Effector memory CD4-positive, alpha-beta T cell (primary cell): ENCODE measurements at regions not wholly inside any gene's neighbourhood (a gene's known extent, or its start where the extent isn't known, plus 50 kb on each side); places are given as distances from the start of the nearest gene placed in this dataset.
"Not testable (repeated sequence)": the region's sequence is repeated elsewhere in the genome, so short reads cannot be mapped to it uniquely, and the experiment has no call there.

Source experiments
- DNase-seq, 3 donors: peaks; one replicate each; pipeline ENCODE4 v3.0.0-alpha.2; 2020
- H3K27ac ChIP-seq: 2 replicates; pipeline ENCODE4 v1.7.0; 2013; ENCODE audit warnings: mild to moderate bottlenecking, low read length, moderate library complexity; ENCODE audit not compliant: insufficient read depth, poor library complexity, severe bottlenecking
- H3K27me3 ChIP-seq: replicated peaks from 2 replicates; pipeline ENCODE4 v1.7.0; 2013; ENCODE audit warnings: mild to moderate bottlenecking, low read length; ENCODE audit not compliant: insufficient read depth, control insufficient read depth, poor library complexity, severe bottlenecking
- H3K36me3 ChIP-seq: 2 replicates; pipeline ENCODE4 v1.7.0; 2013; ENCODE audit warnings: mild to moderate bottlenecking, low read length, moderate library complexity; ENCODE audit not compliant: control insufficient read depth, insufficient read depth
- H3K4me1 ChIP-seq: 2 replicates; pipeline ENCODE4 v1.7.0; 2013; ENCODE audit warnings: low read length, mild to moderate bottlenecking; ENCODE audit not compliant: control insufficient read depth, insufficient read depth, poor library complexity, severe bottlenecking
- H3K4me3 ChIP-seq: 2 replicates; pipeline ENCODE4 v1.7.0; 2013; ENCODE audit warnings: low read length, low read depth, mild to moderate bottlenecking; ENCODE audit not compliant: insufficient read depth, poor library complexity, severe bottlenecking
- H3K9me3 ChIP-seq: 2 replicates; pipeline ENCODE4 v1.7.0; 2013; ENCODE audit warnings: mild to moderate bottlenecking, low read length, moderate library complexity; ENCODE audit not compliant: control insufficient read depth

DNA sequence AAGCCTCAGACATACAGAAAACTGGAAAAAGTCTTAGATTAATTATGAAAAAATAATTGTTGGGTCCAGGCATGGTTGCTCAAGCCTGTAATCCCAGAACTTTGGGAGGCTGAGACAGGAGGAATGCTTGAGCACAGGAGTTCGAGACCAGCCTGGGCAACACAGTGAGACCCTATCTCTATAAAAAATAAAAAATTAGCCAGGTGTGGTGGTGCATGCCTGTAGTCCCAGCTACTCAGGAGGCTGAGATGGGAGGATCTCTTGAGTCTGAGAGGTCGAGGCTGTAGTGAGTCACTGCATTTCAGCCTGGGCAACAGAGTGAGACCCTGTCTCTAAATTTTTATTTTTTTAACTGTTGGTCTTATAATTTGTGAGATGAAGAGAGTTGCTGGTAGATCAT is 90.6 kb upstream of the HMGA2 start:
- H3K4me1 ChIP-seq, DNase-seq, H3K4me3 ChIP-seq, H3K27me3 ChIP-seq, H3K36me3 ChIP-seq, H3K27ac ChIP-seq, H3K9me3 ChIP-seq: not testable (repeated sequence)

DNA sequence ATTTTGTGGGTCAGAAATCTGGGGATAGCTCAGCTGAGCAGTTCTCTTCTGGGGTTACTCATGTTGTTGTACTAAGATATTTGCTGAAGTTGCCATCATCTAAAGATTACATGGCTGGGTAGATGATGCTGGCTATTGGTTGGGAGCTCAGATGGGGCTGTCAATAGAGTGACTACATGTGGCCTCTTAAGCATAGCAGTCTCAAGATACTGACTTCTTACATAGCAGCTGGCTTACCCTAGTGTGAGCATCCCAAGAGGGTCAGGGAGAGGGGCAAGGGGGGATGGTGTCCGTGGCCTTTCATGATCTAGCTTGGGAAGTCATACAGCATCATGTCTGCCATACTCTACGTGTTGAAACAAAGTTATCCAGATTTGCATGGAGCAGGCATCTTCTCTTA is 90.1 kb upstream of the HMGA2 start:
- Histone ChIP-seq H3K4me1 (no peaks in the 10 kb centered on the region), H3K4me3 (no peak overlapping the region), H3K27ac (no peak overlapping the region), H3K36me3 (no peaks in the 10 kb centered on the region), H3K27me3 (no peaks in the 10 kb centered on the region), H3K9me3 (no peaks in the 10 kb centered on the region)
- DNase-seq: no peak

DNA sequence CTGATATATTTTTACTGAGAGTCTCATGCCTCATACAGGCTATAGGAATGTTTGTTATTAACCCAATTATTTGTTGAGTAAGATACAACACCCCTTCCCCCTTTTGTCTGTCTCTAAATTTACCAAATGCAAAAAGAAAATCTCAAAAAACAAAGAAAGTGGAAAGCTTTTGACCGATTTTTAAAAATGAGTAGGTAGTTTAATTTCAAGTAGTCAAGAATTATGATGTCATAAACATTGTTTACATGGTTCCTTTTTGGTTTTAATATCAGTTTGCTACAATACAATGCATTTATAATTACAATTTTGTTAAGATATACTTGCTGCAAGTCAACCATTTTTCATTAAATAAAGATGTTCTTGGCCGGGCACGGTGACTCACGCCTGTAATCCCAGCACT is 84.7 kb upstream of the HMGA2 start:
- Histone ChIP-seq H3K27me3 (no peaks in the 10 kb centered on the region), H3K9me3 (no peaks in the 10 kb centered on the region), H3K36me3 (no peaks in the 10 kb centered on the region), H3K27ac (no peak overlapping the region), H3K4me1 (peaks cover 12% of the 10 kb centered on the region), H3K4me3 (no peak overlapping the region)
- no peak for DNase-seq

DNA sequence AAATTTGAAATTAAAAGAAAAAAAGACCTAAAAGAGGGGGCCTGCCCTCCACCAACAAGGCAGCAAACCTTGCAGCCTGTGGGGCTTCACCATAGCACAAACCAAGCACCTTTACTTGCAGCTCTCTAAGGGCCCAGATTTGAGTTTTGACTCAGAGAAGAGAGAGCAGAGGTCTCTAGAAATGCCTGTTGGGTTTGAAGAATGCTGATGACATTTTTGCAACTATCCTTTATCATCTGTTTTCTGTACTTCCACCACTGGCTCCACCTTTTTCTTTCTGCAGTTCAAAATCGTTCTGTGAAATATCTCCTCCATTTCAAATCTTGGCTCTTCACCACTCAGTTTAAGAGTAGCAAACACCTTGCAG is 83.8 kb upstream of the HMGA2 start:
- no peak overlapping the region for H3K27ac ChIP-seq
- H3K4me1 ChIP-seq: peaks cover 12% of the 10 kb centered on the region
- no peaks in the 10 kb centered on the region for H3K27me3 ChIP-seq
- no peak overlapping the region for H3K4me3 ChIP-seq
- H3K9me3 ChIP-seq: no peaks in the 10 kb centered on the region
- no peaks in the 10 kb centered on the region for H3K36me3 ChIP-seq
- no peak for DNase-seq

DNA sequence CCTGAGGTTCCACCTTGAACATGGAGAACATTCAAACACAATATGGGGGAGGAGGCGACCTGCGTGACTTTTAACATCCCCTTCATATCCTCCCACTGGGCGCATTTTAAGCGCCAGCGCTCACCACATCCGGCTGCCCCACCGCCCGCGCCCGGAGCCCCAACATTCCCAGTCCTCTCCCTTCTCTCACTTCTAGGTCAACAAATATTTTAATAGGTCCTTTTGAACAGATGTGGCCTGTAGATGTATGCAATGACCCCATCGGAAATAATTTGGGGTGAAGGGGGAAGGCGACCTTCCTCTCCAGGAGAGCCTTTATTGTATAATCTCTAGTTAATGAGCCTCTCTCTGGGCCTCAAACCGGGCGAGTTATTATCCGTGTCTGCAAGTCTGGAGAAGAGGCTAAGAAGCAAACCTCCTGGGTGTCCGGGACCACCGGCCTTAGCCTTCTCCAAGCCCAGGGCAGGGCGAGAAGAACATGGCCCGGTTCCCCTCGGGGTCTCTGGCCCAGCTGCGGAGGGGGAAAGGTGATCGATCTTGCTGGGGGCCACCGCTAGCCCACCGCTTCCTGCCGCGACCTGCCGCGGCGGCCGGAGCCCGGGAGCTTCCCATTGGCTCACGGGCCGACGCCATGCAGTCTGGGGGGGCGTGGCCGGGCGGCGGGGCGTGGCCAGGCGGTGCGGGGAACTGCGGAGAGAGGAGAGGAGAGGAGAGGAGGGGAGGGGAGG is 83.2 kb upstream of the HMGA2 start:
- peak overlapping the region; percentile 35 for H3K4me3 ChIP-seq
- no peaks in the 10 kb centered on the region for H3K27me3 ChIP-seq
- no peak for DNase-seq
- H3K4me1 ChIP-seq: peaks cover 12% of the 10 kb centered on the region
- no peaks in the 10 kb centered on the region for H3K9me3 ChIP-seq
- H3K27ac ChIP-seq: no peak overlapping the region
- H3K36me3 ChIP-seq: no peaks in the 10 kb centered on the region

DNA sequence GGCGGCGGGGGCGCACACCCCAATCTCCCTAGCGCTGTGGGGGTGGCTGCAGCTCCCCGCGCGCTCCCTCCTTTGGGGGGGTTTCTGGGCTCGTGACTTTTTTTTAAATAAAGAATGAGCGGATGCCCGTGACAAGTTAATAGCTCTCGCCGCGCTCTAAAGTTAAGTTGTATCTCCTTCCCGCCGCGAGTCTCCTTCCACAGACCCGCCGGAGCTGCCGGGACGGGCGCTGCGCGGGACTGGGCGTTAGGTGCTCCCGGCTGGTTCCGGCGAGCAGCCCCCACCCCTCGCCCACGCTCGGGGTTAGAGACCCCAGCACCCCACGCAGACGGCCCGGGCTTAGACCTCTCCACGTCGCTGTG is 82.6 kb upstream of the HMGA2 start:
- DNase-seq: no peak
- Histone ChIP-seq H3K9me3 (no peaks in the 10 kb centered on the region), H3K4me1 (peaks cover 12% of the 10 kb centered on the region), H3K27me3 (no peaks in the 10 kb centered on the region), H3K36me3 (no peaks in the 10 kb centered on the region), H3K4me3 (peak overlapping the region; percentile 40), H3K27ac (no peak overlapping the region)

DNA sequence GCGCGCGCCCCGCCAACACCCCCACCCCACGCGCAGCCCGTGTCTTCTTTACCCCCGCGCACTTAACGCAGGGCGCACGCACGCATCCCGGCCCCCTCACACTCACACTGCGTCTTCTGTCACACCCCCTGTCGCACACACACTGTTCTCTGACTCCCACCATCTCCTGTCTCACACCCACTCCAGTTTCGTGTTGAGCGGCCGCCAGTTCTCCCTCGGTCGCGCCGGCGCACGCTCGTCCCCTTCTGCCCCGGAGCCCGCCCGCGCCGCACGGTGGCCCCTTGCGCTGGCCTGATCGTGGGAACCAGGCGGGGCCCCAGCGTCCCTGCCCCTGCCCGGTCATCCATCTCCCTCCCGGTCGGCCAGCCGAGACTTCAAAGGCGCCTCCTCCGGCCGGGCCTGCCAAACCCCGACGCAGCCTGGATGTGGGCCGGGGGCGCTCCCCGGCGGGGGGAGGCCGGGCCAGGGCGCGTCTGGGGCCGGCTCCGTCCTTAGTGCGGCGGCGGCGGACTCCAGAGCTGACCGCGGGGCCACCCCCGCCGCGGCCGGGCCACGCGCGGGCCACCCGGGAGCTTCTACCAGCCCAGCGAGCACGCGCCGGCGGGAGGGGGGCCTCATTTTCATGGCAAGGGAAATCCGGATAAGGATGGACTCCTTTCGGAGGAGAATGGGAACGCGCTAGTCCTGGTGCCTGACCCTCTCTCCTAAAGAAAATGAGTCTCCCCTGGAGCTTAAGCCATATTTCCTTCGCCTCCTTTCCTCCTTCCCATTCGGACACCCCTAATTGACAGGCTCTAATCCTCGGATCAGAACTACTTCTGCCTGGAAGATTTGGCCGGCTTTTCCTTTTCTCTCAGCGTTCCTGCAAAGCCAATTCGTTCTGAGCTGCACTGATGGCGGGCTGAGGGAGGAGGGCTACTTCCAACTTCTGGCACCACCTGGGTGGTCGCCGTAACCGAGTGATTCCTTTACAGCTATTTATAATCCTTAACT is 82.0 kb upstream of the HMGA2 start:
- H3K4me1 ChIP-seq: peaks cover 12% of the 10 kb centered on the region
- no peak overlapping the region for H3K27ac ChIP-seq
- no peaks in the 10 kb centered on the region for H3K9me3 ChIP-seq
- no peak for DNase-seq
- no peaks in the 10 kb centered on the region for H3K27me3 ChIP-seq
- H3K4me3 ChIP-seq: peak overlapping the region; percentile 40
- no peaks in the 10 kb centered on the region for H3K36me3 ChIP-seq

DNA sequence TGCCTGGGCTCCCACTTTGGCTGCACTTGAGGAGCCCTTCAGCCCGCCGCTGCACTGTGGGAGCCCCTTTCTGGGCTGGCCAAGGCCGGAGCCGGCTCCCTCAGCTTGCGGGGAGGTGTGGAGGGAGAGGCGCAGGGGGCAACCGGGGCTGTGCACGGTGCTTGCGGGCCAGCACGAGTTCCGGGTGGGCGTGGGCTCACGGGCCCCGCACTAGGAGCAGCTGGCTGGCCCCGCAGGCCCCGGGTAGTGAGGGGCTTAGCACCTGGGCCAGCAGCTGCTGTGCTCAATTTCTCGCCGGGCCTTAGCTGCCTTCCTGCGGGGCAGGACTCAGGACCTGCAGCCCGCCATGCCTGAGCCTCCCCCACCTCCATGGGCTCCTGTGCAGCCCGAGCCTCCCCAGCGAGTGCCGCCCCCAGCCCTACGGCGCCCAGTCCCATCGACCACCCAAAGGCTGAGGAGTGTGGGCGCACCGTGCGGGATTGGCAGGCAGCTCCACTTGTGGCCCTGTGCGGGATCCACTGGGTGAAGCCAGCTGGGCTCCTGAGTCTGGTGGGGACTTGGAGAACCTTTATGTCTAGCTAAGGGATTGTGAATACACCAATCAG is 79.9 kb upstream of the HMGA2 start:
- not testable (repeated sequence) for H3K36me3 ChIP-seq, H3K27me3 ChIP-seq, H3K4me3 ChIP-seq, H3K27ac ChIP-seq, H3K9me3 ChIP-seq, DNase-seq
- peaks cover 12% of the 10 kb centered on the region for H3K4me1 ChIP-seq

DNA sequence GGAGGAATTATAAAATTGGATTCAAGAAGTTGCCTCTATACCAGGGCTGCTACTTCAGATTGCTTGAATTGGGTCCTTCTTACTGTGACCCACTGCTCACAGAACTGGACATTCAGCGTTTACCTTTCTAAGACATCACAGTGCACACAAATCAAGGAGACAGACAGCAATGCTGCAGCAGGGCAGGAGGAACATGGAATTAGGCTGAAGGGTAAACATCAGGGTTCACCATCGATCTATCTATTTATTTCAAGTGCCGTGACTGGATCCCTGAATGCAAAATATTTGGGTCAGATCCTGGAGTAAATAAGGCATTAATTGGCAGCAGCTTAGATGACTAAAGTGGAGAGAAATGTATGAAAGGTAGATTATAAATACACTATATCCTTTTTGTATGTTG is 76.9 kb upstream of the HMGA2 start:
- no peaks in the 10 kb centered on the region for H3K4me1 ChIP-seq
- no peaks in the 10 kb centered on the region for H3K36me3 ChIP-seq
- H3K27ac ChIP-seq: no peak overlapping the region
- H3K4me3 ChIP-seq: no peak overlapping the region
- DNase-seq: no peak
- H3K9me3 ChIP-seq: no peaks in the 10 kb centered on the region
- no peaks in the 10 kb centered on the region for H3K27me3 ChIP-seq

DNA sequence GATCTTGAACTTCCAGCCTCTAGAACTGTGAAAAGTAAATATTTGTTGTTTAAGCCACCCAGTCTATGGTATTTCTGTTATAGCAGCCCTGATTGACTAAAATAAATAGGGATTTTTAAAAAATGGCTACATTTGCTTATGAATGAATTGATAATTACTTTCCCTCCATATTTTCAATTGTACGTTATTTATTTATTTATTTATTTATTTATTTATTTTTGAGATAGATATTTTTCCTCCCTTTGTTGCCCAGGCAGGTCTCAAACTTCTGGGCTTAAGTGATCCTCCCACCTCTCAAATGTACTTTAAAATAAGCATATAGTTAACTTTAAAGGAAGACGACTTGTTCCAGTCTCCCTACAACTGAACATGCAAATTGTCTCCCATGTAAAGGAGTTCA is 76.0 kb upstream of the HMGA2 start:
- H3K36me3 ChIP-seq: no peaks in the 10 kb centered on the region
- no peak overlapping the region for H3K4me3 ChIP-seq
- no peak overlapping the region for H3K27ac ChIP-seq
- H3K9me3 ChIP-seq: no peaks in the 10 kb centered on the region
- DNase-seq: no peak
- no peaks in the 10 kb centered on the region for H3K4me1 ChIP-seq
- no peaks in the 10 kb centered on the region for H3K27me3 ChIP-seq
